PFSK-1 (cell line): ENCODE measurements at regions not wholly inside any gene's neighbourhood (a gene's known extent, or its start where the extent isn't known, plus 50 kb on each side); places are given as distances from the start of the nearest gene placed in this dataset.

Experiments used
- FOXP2 ChIP-seq: optimal IDR thresholded peaks from 2 replicates; pipeline ENCODE3; 2011; ENCODE audit warnings: borderline replicate concordance, control low read depth, inconsistent platforms; ENCODE audit not compliant: insufficient read depth; ENCODE audit errors: extremely low read length, extremely low read depth
- POLR2AphosphoS5 ChIP-seq: IDR thresholded peaks from 2 replicates; pipeline ENCODE4 v1.6.1; 2012; ENCODE audit warnings: low read depth, mild to moderate bottlenecking, control low read depth, low read length, moderate library complexity
- SIN3A ChIP-seq: IDR thresholded peaks from 2 replicates; pipeline ENCODE4 v1.6.1; 2012; ENCODE audit warnings: mild to moderate bottlenecking, low read length, moderate library complexity, borderline replicate concordance; ENCODE audit not compliant: insufficient read depth
- TAF1 ChIP-seq: IDR thresholded peaks from 2 replicates; pipeline ENCODE4 v1.6.1; 2012; ENCODE audit warnings: low read length, control low read depth, borderline replicate concordance; ENCODE audit not compliant: insufficient read depth
- TF ChIP-seq, protein P1 (sequence below), 2 experiments: IDR thresholded peaks; 2 replicates each; pipeline versions ENCODE4 v1.6.1 to v1.8.0; 2011 to 2012; ENCODE audit warnings: low read depth in 2 of 2, low read length in 2 of 2, control low read depth in 1 of 2, inconsistent platforms in 1 of 2, mild to moderate bottlenecking in 1 of 2, moderate library complexity in 1 of 2; ENCODE audit not compliant: insufficient read depth in 1 of 2

- TF ChIP-seq, protein P1, sequence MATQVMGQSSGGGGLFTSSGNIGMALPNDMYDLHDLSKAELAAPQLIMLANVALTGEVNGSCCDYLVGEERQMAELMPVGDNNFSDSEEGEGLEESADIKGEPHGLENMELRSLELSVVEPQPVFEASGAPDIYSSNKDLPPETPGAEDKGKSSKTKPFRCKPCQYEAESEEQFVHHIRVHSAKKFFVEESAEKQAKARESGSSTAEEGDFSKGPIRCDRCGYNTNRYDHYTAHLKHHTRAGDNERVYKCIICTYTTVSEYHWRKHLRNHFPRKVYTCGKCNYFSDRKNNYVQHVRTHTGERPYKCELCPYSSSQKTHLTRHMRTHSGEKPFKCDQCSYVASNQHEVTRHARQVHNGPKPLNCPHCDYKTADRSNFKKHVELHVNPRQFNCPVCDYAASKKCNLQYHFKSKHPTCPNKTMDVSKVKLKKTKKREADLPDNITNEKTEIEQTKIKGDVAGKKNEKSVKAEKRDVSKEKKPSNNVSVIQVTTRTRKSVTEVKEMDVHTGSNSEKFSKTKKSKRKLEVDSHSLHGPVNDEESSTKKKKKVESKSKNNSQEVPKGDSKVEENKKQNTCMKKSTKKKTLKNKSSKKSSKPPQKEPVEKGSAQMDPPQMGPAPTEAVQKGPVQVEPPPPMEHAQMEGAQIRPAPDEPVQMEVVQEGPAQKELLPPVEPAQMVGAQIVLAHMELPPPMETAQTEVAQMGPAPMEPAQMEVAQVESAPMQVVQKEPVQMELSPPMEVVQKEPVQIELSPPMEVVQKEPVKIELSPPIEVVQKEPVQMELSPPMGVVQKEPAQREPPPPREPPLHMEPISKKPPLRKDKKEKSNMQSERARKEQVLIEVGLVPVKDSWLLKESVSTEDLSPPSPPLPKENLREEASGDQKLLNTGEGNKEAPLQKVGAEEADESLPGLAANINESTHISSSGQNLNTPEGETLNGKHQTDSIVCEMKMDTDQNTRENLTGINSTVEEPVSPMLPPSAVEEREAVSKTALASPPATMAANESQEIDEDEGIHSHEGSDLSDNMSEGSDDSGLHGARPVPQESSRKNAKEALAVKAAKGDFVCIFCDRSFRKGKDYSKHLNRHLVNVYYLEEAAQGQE (IDR thresholded peaks at IDR 0.05; ENCODE audit: insufficient read depth in 1 of 2, low read depth in 2 of 2, low read length in 2 of 2): no peak
- TF ChIP-seq TAF1: no peak
- no peak for TF ChIP-seq FOXP2
- TF ChIP-seq POLR2AphosphoS5: no peak
- no peak for TF ChIP-seq SIN3A
Observed at GRCh38 chr22:34951212-34951611, 114.7 kb upstream of the ISX start.

DNA sequence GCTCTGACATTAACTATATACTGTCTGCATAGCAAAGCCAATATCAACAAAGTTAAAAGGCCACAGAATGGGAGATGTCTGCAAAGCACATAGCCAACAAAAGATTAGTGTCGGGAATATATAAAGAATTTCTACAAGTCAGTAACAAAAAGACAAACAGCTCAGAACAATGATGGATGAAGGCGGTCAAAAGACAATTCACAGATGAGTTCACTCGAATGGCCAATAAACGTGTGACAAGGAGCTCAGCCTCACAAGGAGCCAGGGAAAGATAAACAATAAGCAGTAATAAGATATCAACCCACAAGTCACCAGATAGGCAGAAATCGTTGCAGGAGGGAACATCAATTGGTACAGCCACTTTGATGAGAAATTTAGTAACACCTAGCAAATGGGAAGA lies 106.0 kb upstream of the ISX start:
- TF ChIP-seq, protein P1 (IDR thresholded peaks at IDR 0.05; ENCODE audit: insufficient read depth in 1 of 2, low read depth in 2 of 2, low read length in 2 of 2): no peak
- TF ChIP-seq TAF1 (no peak), SIN3A (no peak), FOXP2 (no peak), POLR2AphosphoS5 (no peak)

DNA sequence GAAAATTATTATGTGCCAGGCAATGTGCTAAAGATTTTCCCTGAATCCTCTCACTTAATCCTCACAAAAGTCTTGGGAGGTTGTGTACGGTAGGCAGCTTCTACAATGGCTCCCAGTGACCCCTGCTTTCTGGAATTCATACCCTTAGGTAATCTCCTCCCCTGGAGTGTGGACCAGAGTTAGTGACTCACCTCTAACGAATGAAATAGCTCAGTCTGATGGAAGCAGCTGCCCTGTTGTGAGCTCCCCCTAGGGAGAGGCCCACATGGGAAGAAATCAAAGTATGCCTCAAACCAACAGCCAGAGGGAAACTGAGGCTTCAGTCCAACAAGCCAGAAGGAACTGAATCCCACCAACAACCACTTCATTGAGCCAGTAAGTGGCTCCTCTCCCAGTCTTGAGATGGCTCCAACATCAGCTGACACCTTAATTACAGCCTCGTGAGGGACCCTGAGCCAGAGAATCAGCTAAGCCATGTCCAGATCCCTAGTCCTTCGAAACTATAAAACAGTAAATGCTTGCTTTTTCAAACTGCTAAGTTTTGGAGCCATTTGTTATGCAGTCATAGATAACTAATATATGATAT lies 98.9 kb upstream of the ISX start:
- TF ChIP-seq FOXP2 (no peak), POLR2AphosphoS5 (no peak), SIN3A (no peak), TAF1 (no peak)
- TF ChIP-seq, protein P1 (IDR thresholded peaks at IDR 0.05; ENCODE audit: insufficient read depth in 1 of 2, low read depth in 2 of 2, low read length in 2 of 2): no peak

DNA sequence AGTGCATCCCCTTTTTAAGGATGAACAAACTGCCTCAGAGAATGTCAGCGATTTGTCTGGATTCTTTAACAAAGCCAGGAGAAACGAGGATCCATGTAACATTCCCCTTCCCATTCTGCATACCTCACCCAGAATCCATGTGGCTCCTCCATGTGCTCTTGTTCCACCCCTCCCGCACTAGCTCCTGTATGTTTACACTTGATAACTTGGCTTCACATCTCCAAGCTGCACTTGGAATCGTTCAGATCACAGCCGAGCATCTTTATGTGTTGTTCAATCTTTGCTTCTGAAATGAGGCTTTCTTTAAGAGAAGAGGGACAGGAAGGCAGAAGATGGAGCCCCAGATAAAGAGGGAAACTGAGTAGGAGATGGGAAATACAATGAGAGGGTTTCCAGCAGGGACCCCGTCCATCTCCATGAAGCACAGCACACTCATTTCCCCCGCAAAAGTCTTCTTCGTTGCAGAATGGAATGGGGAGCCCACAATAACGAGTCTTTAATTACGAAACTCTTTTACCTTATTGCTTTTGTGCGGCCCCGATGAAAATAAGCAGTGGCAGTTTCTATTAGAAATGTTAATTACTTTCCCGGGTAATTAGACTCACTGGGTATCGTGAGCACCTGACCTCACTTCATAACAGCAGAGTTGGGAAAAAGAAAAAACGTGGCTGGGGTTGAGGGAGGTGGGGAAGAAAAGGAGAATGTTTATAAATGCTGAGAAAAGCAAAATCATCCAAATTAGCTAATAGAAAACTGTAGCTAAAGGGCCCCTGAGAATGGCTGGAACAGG lies 96.8 kb upstream of the ISX start:
- TF ChIP-seq FOXP2 (no peak), POLR2AphosphoS5 (no peak), SIN3A (no peak), TAF1 (no peak)
- TF ChIP-seq, protein P1 (IDR thresholded peaks at IDR 0.05; ENCODE audit: insufficient read depth in 1 of 2, low read depth in 2 of 2, low read length in 2 of 2): no peak

DNA sequence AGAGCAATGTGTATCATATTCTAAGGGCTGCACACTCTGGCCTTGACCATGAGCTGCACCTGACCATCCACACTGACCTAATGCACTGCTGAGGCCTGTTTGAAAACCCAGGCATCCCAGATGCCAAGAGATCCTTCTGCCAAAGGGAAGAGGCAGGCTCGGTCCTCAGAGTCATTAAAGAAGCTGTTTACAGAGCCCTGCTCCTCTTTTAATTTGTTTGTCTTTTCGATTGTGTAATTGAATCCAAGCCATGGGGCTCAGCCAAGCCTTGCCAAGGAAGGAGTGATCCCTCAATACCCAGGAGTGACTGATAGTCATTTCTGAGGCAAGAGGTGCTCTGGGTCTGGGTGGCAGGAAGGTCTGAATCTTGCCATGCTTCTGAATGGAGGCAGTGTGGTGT lies 94.5 kb upstream of the ISX start:
- TF ChIP-seq, protein P1 (IDR thresholded peaks at IDR 0.05; ENCODE audit: insufficient read depth in 1 of 2, low read depth in 2 of 2, low read length in 2 of 2): no peak
- TF ChIP-seq POLR2AphosphoS5 (no peak), FOXP2 (no peak), TAF1 (no peak), SIN3A (no peak)
